ENCODE measurements at regions not wholly inside any gene's neighbourhood (a gene's known extent, or its start where the extent isn't known, plus 50 kb on each side); places are given as distances from the start of the nearest gene placed in this dataset.

GRCh38 chr4:135256111-135256510 is 1054.5 kb upstream of the PABPC4L start:
- Histone ChIP-seq H3K36me3 (ENCODE audit: control insufficient read depth in 2 of 2, extremely low read depth in 1 of 2, insufficient read depth in 2 of 2, low read length in 2 of 2) (no peaks in the 10 kb centered on the region), H3K9me3 (replicated peaks; ENCODE audit: control insufficient read depth, insufficient read depth, low read length) (no peaks in the 10 kb centered on the region), H3K9ac (replicated peaks; ENCODE audit: extremely low read depth, insufficient read depth, low read length) (no peak overlapping the region), H2AFZ (ENCODE audit: low read depth, low read length) (no peak overlapping the region), H3K27me3 (ENCODE audit: control insufficient read depth in 2 of 2, insufficient read depth in 2 of 2, low read length in 2 of 2) (no peaks in the 10 kb centered on the region), H3K4me1 (ENCODE audit: control insufficient read depth, extremely low read depth, insufficient read depth, low read length) (no peaks in the 10 kb centered on the region), H3K4me3 (replicated peaks in 1 of 3; ENCODE audit: insufficient read depth in 1 of 3, low read depth in 1 of 3, low read length in 3 of 3) (no peak overlapping the region), H4K20me1 (replicated peaks; ENCODE audit: control insufficient read depth, extremely low read depth, insufficient read depth, low read length) (no peaks in the 10 kb centered on the region), H3K79me2 (ENCODE audit: control insufficient read depth, insufficient read depth, low read length) (no peaks in the 10 kb centered on the region), H3K4me2 (ENCODE audit: insufficient read depth, low read length) (no peak overlapping the region), H3K9me1 (replicated peaks; ENCODE audit: control insufficient read depth, extremely low read depth, insufficient read depth, low read length) (no peaks in the 10 kb centered on the region), H3K27ac (ENCODE audit: insufficient read depth, low read depth, low read length) (no peak overlapping the region)
- no TSS peak for BruUV-seq (replicated peaks)
- ChIA-PET CTCF (no interaction called here), POLR2A (no interaction called here)
- no peak for TF ChIP-seq MAX (IDR thresholded peaks at IDR 0.05; ENCODE audit: insufficient read depth, insufficient read length)
- TF ChIP-seq FOS (IDR thresholded peaks at IDR 0.05; ENCODE audit: borderline replicate concordance, insufficient read depth, low read length): no peak
- TF ChIP-seq POLR2A (IDR thresholded peaks at IDR 0.05; ENCODE audit: low read depth, low read length): no peak
- no peak for TF ChIP-seq POLR2AphosphoS5 (IDR thresholded peaks at IDR 0.05; ENCODE audit: insufficient read depth, low read depth, low read length)
- TF ChIP-seq JUN (IDR thresholded peaks at IDR 0.05; ENCODE audit: borderline replicate concordance, insufficient read depth, insufficient read length, low read depth): no peak
- TF ChIP-seq EZH2 (IDR thresholded peaks at IDR 0.05; ENCODE audit: borderline replicate concordance, low read depth, low read length, severe bottlenecking): no peak
- no peak for TF ChIP-seq CTCF (IDR thresholded peaks at IDR 0.05; ENCODE audit: extremely low read depth in 1 of 2, insufficient read depth in 1 of 2, low read depth in 1 of 2, low read length in 2 of 2)
- TF ChIP-seq MYC (IDR thresholded peaks at IDR 0.05; ENCODE audit: low read depth, low read length): no peak
- TF ChIP-seq GATA2 (IDR thresholded peaks at IDR 0.05; ENCODE audit: insufficient read depth, insufficient read length, low read depth, low read length): no peak
- DNase-seq (ENCODE audit: low read depth, low spot score) (no peak), FAIRE-seq (no peak)
- intact Hi-C loops (cut with micrococcal nuclease): no loop called here
- dilution Hi-C loops (cut with MboI; ENCODE audit: extremely low pct_ligation_motif_present, low sequenced_read_pairs): no loop called here
